SK-N-SH (cell line): ENCODE measurements at regions not wholly inside any gene's neighbourhood (a gene's known extent, or its start where the extent isn't known, plus 50 kb on each side); places are given as distances from the start of the nearest gene placed in this dataset.
A peak's percentile ranks its signal among the peaks of the same experiment; 100 is the strongest.

Experiments used
- CTCF ChIA-PET: fragments of 300-600, 350-600 bp; formaldehyde crosslinking; extraction: SDS; loops from one replicate; lab custom pipeline; 2021; lab: Yijun Ruan, JAX
- POLR2A ChIA-PET: fragments of 350-600 bp; sonication (Branson Sonifier 250); formaldehyde crosslinking; extraction: SDS; loops from one replicate; lab custom pipeline; 2020; ENCODE audit warnings: antibody characterized with exemption, inconsistent platforms; lab: Yijun Ruan, JAX
- DNase-seq: peaks from one replicate; pipeline ENCODE4 v3.0.0; 2012
- H2AFZ ChIP-seq: fragments of 200-600 bp; sonication (generic); 2 replicates; pipeline ENCODE4 v1.8.1; 2016; ENCODE audit warnings: antibody characterized with exemption, mild to moderate bottlenecking, low read depth
- H3F3A ChIP-seq: fragments of 200-600 bp; sonication (generic); replicated peaks from 2 replicates; pipeline ENCODE3; 2016; ENCODE audit warnings: antibody characterized with exemption, mild to moderate bottlenecking; ENCODE audit not compliant: insufficient read depth
- H3K27ac ChIP-seq, 2 experiments: fragments of 200-500 bp in 1 of 2; fragments of 200-600 bp in 1 of 2; sonication (Bioruptor generic) in 1 of 2; sonication (generic), shearing (Covaris generic) in 1 of 2; 2 replicates each; pipeline versions ENCODE4 v1.5.1 to v1.6.1; 2014 to 2016; ENCODE audit warnings: low read depth in 2 of 2, inconsistent platforms in 1 of 2, low read length in 1 of 2, mild to moderate bottlenecking in 1 of 2, mixed read lengths in 1 of 2
- H3K27me3 ChIP-seq: fragments of 200-600 bp; sonication (generic), shearing (Covaris generic); 2 replicates; pipeline ENCODE4 v1.6.1; 2016; ENCODE audit warnings: mixed run types; ENCODE audit not compliant: insufficient read depth
- H3K36me3 ChIP-seq, 2 experiments: fragments of 200-500 bp in 1 of 2; fragments of 200-600 bp in 1 of 2; sonication (Bioruptor generic) in 1 of 2; sonication (generic) in 1 of 2; replicated peaks in 1 of 2; 2 replicates each; pipeline versions ENCODE3 to v1.5.1; 2014 to 2016; ENCODE audit warnings: low read length in 1 of 2, mild to moderate bottlenecking in 1 of 2; ENCODE audit not compliant: insufficient read depth in 2 of 2, control insufficient read depth in 1 of 2
- H3K4me1 ChIP-seq, 2 experiments: fragments of 200-500 bp in 1 of 2; fragments of 200-600 bp in 1 of 2; sonication (Bioruptor generic) in 1 of 2; sonication (generic), shearing (Covaris generic) in 1 of 2; 2 replicates each; pipeline versions ENCODE4 v1.5.1 to v1.6.1; 2014 to 2016; ENCODE audit warnings: low read depth in 1 of 2, low read length in 1 of 2, mixed run types in 1 of 2; ENCODE audit not compliant: insufficient read depth in 2 of 2, control insufficient read depth in 1 of 2
- H3K4me2 ChIP-seq: fragments of 200-600 bp; sonication (generic), shearing (Covaris generic); 2 replicates; pipeline ENCODE4 v1.6.1; 2017; ENCODE audit warnings: mixed run types
- H3K4me3 ChIP-seq, 2 experiments: fragments of 200-500 bp in 1 of 2; fragments of 200-600 bp in 1 of 2; sonication (Bioruptor generic) in 1 of 2; sonication (generic), shearing (Covaris generic) in 1 of 2; 2 replicates each; pipeline versions ENCODE4 v1.5.1 to v1.8.1; 2014 to 2016; ENCODE audit warnings: low read depth in 2 of 2, inconsistent platforms in 1 of 2, low read length in 1 of 2, mild to moderate bottlenecking in 1 of 2, mixed read lengths in 1 of 2, moderate library complexity in 1 of 2
- H3K79me2 ChIP-seq: fragments of 200-600 bp; sonication (generic); 2 replicates; pipeline ENCODE4 v1.8.1; 2017; ENCODE audit warnings: mild to moderate bottlenecking; ENCODE audit not compliant: insufficient read depth
- H3K9ac ChIP-seq: fragments of 200-600 bp; sonication (generic); 2 replicates; pipeline ENCODE4 v1.6.1; 2017; ENCODE audit warnings: mixed run types
- H3K9me2 ChIP-seq: fragments of 200-600 bp; sonication (generic); 2 replicates; pipeline ENCODE4 v1.6.1; 2017; ENCODE audit warnings: mixed run types
- H3K9me3 ChIP-seq: fragments of 200-600 bp; sonication (generic); 2 replicates; pipeline ENCODE4 v1.6.1; 2017; ENCODE audit warnings: mixed run types, mild to moderate bottlenecking, moderate library complexity
- H4K20me1 ChIP-seq: fragments of 200-600 bp; sonication (generic); 2 replicates; pipeline ENCODE4 v1.6.1; 2017; ENCODE audit warnings: mild to moderate bottlenecking, mixed run types; ENCODE audit not compliant: insufficient read depth
- CHD2 ChIP-seq: fragments of 150-350 bp; IDR thresholded peaks from 2 replicates; pipeline ENCODE4 v1.6.1; 2018; ENCODE audit warnings: low read length; ENCODE audit not compliant: partially characterized antibody
- EP300 ChIP-seq, 2 experiments: IDR thresholded peaks; 2 replicates each; pipeline versions ENCODE4 v1.4.0 to v1.6.1; 2012; ENCODE audit warnings: borderline replicate concordance in 1 of 2, low read depth in 1 of 2, low read length in 1 of 2
- EZH2phosphoT487 ChIP-seq: fragments of 200-600 bp; sonication (generic); IDR thresholded peaks from 2 replicates; pipeline ENCODE4 v1.6.1; 2017; ENCODE audit warnings: low read depth, mixed run types, mild to moderate bottlenecking, antibody characterized with exemption, moderate library complexity, borderline replicate concordance
- FOXM1 ChIP-seq: IDR thresholded peaks from 2 replicates; pipeline ENCODE4 v1.4.0; 2012; ENCODE audit warnings: low read depth, mild to moderate bottlenecking
- JUND ChIP-seq: IDR thresholded peaks from 2 replicates; pipeline ENCODE4 v1.4.0; 2012
- RAD21 ChIP-seq: IDR thresholded peaks from 2 replicates; pipeline ENCODE4 v1.6.1; 2012; ENCODE audit warnings: mild to moderate bottlenecking, low read length
- RCOR1 ChIP-seq: fragments of 150-350 bp; IDR thresholded peaks from 2 replicates; pipeline ENCODE4 v1.6.1; 2017; ENCODE audit warnings: antibody characterized with exemption, low read length
- RFX5 ChIP-seq: IDR thresholded peaks from 2 replicates; pipeline ENCODE4 v1.6.1; 2012; ENCODE audit warnings: mild to moderate bottlenecking, improper control_type of control experiment, low read length
- SMC3 ChIP-seq: IDR thresholded peaks from 2 replicates; pipeline ENCODE4 v1.6.1; 2012; ENCODE audit warnings: low read depth, low read length, improper control_type of control experiment
- TAF1 ChIP-seq: IDR thresholded peaks from 2 replicates; pipeline ENCODE4 v1.6.1; 2012; ENCODE audit warnings: low read depth, mild to moderate bottlenecking, low read length, moderate library complexity, borderline replicate concordance
- WGBS: methylation state at CpG from one replicate; pipeline ENCODE4 v1.1.6; 2017; ENCODE audit warnings: low lambda C conversion rate; 5-methylcytosine and 5-hydroxymethylcytosine counted together
- TF ChIP-seq, protein P1 (sequence below): fragments of 200-600 bp; sonication (generic); IDR thresholded peaks from 2 replicates; pipeline ENCODE4 v1.6.1; 2017; ENCODE audit warnings: antibody characterized with exemption, mild to moderate bottlenecking, moderate library complexity
- TF ChIP-seq, protein P2 (sequence below): IDR thresholded peaks from 2 replicates; pipeline ENCODE4 v1.4.0; 2012; ENCODE audit warnings: low read depth, borderline replicate concordance
- TF ChIP-seq, protein P3 (sequence below): IDR thresholded peaks from 2 replicates; pipeline ENCODE4; 2012
- TF ChIP-seq, protein P4 (sequence below): IDR thresholded peaks from 2 replicates; pipeline ENCODE4 v1.4.0; 2012; ENCODE audit warnings: low read depth
- TF ChIP-seq, protein P5 (sequence below): IDR thresholded peaks from 2 replicates; pipeline ENCODE4 v1.6.1; 2012; ENCODE audit warnings: mild to moderate bottlenecking, low read depth, low read length, moderate library complexity

DNA sequence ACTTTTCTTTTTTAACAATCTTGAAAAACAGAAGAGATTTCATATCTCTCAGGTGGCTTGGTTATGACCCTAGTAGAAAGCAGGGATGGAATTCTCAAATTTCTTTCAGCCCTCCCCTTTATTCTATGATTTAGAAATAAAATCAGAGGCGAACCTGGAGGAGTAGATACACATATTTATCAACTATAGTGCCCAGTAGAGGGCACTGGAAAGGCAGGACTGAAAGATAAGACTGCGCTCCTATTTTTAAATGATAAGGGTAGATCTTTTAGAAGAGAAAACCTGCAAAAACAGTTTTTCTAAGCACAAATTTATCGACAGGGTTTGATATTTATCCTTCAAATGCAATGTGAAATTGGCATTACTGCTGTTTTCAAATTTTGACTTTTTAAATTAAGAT lies 1296.6 kb downstream of the EPHA7 start:
- Histone ChIP-seq H3K4me3 (no peak overlapping the region), H3K9me3 (no peaks in the 10 kb centered on the region), H3K9ac (no peak overlapping the region), H3K4me2 (no peak overlapping the region), H2AFZ (no peak overlapping the region), H3K27me3 (no peaks in the 10 kb centered on the region), H3K79me2 (no peaks in the 10 kb centered on the region), H3K4me1 (no peaks in the 10 kb centered on the region; a peak in 1 of 4 replicates), H3F3A (no peaks in the 10 kb centered on the region), H4K20me1 (no peaks in the 10 kb centered on the region), H3K27ac (no peak overlapping the region), H3K9me2 (no peaks in the 10 kb centered on the region), H3K36me3 (no peaks in the 10 kb centered on the region)
- CTCF ChIA-PET = interaction anchor here (0.7 to 2.7 kb wide), 10 partner anchors 9 to 1483 kb away, joined by 3 to 34 read pairs (median 5); no protein-coding TSS in a partner anchor
- POLR2A ChIA-PET = no interaction called here
- TF ChIP-seq, protein P1, sequence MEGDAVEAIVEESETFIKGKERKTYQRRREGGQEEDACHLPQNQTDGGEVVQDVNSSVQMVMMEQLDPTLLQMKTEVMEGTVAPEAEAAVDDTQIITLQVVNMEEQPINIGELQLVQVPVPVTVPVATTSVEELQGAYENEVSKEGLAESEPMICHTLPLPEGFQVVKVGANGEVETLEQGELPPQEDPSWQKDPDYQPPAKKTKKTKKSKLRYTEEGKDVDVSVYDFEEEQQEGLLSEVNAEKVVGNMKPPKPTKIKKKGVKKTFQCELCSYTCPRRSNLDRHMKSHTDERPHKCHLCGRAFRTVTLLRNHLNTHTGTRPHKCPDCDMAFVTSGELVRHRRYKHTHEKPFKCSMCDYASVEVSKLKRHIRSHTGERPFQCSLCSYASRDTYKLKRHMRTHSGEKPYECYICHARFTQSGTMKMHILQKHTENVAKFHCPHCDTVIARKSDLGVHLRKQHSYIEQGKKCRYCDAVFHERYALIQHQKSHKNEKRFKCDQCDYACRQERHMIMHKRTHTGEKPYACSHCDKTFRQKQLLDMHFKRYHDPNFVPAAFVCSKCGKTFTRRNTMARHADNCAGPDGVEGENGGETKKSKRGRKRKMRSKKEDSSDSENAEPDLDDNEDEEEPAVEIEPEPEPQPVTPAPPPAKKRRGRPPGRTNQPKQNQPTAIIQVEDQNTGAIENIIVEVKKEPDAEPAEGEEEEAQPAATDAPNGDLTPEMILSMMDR = peak; percentile 34
- TF ChIP-seq CHD2 (no peak), SMC3 (peak; percentile 51), TAF1 (no peak), RAD21 (peak; percentile 76)
- TF ChIP-seq, protein P2, sequence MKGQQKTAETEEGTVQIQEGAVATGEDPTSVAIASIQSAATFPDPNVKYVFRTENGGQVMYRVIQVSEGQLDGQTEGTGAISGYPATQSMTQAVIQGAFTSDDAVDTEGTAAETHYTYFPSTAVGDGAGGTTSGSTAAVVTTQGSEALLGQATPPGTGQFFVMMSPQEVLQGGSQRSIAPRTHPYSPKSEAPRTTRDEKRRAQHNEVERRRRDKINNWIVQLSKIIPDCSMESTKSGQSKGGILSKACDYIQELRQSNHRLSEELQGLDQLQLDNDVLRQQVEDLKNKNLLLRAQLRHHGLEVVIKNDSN = no peak
- 17% methylated on average over 3 of the region's 3 CpGs for WGBS
- peak; percentile 11 for DNase-seq

DNA sequence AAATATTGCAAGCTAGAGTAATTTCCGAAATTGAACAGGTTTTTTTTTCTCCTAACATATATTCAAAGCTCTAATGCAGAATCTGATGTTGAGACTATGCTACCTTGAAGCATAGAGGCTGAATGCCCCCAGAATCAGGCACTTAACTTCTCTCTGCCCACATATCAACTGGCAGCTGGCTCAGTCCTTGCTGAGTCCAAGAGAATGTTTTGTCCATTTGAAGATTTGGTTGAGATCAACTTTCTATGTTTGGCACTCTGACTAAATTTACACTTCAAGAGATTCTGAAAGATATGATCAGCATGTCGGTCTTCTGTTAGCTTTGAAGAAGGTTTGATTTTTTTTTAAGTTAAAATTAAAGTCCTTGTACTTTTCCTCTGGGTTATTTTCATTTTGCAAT lies 1298.1 kb downstream of the EPHA7 start:
- Histone ChIP-seq H3K79me2 (no peaks in the 10 kb centered on the region), H3K27ac (no peak overlapping the region), H2AFZ (no peak overlapping the region), H3K9ac (no peak overlapping the region), H3F3A (no peaks in the 10 kb centered on the region), H3K9me2 (no peaks in the 10 kb centered on the region), H3K27me3 (no peaks in the 10 kb centered on the region), H3K4me3 (no peak overlapping the region), H3K4me1 (no peaks in the 10 kb centered on the region; a peak in 1 of 4 replicates), H3K36me3 (no peaks in the 10 kb centered on the region), H3K4me2 (no peak overlapping the region), H4K20me1 (no peaks in the 10 kb centered on the region), H3K9me3 (no peaks in the 10 kb centered on the region)
- ChIA-PET CTCF (interaction anchor here (1.1 to 2.7 kb wide), 3 partner anchors 11 to 522 kb away, joined by 3 to 34 read pairs (median 10); no protein-coding TSS in a partner anchor), POLR2A (no interaction called here)
- no peak for DNase-seq
- no peak for TF ChIP-seq RCOR1
- TF ChIP-seq FOXM1 = no peak
- TF ChIP-seq JUND = no peak
- TF ChIP-seq, protein P3, sequence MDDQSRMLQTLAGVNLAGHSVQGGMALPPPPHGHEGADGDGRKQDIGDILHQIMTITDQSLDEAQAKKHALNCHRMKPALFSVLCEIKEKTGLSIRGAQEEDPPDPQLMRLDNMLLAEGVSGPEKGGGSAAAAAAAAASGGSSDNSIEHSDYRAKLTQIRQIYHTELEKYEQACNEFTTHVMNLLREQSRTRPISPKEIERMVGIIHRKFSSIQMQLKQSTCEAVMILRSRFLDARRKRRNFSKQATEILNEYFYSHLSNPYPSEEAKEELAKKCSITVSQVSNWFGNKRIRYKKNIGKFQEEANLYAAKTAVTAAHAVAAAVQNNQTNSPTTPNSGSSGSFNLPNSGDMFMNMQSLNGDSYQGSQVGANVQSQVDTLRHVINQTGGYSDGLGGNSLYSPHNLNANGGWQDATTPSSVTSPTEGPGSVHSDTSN = no peak
- TF ChIP-seq RAD21 = no peak
- TF ChIP-seq, protein P1 = no peak
- TF ChIP-seq, protein P4, sequence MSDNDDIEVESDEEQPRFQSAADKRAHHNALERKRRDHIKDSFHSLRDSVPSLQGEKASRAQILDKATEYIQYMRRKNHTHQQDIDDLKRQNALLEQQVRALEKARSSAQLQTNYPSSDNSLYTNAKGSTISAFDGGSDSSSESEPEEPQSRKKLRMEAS = no peak
- TF ChIP-seq RFX5 = no peak
- TF ChIP-seq, protein P5, sequence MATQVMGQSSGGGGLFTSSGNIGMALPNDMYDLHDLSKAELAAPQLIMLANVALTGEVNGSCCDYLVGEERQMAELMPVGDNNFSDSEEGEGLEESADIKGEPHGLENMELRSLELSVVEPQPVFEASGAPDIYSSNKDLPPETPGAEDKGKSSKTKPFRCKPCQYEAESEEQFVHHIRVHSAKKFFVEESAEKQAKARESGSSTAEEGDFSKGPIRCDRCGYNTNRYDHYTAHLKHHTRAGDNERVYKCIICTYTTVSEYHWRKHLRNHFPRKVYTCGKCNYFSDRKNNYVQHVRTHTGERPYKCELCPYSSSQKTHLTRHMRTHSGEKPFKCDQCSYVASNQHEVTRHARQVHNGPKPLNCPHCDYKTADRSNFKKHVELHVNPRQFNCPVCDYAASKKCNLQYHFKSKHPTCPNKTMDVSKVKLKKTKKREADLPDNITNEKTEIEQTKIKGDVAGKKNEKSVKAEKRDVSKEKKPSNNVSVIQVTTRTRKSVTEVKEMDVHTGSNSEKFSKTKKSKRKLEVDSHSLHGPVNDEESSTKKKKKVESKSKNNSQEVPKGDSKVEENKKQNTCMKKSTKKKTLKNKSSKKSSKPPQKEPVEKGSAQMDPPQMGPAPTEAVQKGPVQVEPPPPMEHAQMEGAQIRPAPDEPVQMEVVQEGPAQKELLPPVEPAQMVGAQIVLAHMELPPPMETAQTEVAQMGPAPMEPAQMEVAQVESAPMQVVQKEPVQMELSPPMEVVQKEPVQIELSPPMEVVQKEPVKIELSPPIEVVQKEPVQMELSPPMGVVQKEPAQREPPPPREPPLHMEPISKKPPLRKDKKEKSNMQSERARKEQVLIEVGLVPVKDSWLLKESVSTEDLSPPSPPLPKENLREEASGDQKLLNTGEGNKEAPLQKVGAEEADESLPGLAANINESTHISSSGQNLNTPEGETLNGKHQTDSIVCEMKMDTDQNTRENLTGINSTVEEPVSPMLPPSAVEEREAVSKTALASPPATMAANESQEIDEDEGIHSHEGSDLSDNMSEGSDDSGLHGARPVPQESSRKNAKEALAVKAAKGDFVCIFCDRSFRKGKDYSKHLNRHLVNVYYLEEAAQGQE = no peak
- TF ChIP-seq EZH2phosphoT487 = no peak
- no peak for TF ChIP-seq EP300 (IDR thresholded peaks at IDR 0.05; ENCODE audit: borderline replicate concordance in 1 of 2, low read depth in 1 of 2, low read length in 1 of 2)
- WGBS = 4% methylated on average over 2 of the region's 2 CpGs
